Ammon's horn (tissue), 1 donor: ENCODE measurements at regions not wholly inside any gene's neighbourhood (a gene's known extent, or its start where the extent isn't known, plus 50 kb on each side); places are given as distances from the start of the nearest gene placed in this dataset.
"Not testable (repeated sequence)": the region's sequence is repeated elsewhere in the genome, so short reads cannot be mapped to it uniquely, and the experiment has no call there.

Experiments used
- DNase-seq: peaks from one replicate; pipeline ENCODE4 v3.0.0-alpha.2; 2016; ENCODE audit warnings: low spot score

GRCh38 chr12:131341608-131342007, 369.3 kb upstream of the SFSWAP start:
- DNase-seq, result not testable (repeated sequence)

GRCh38 chr12:131343436-131343835, 367.5 kb upstream of the SFSWAP start:
- not testable (repeated sequence) for DNase-seq

GRCh38 chr12:131344715-131345520, 366.0 kb upstream of the SFSWAP start:
- not testable (repeated sequence) for DNase-seq

- DNase-seq, result no peak
Observed at GRCh38 chr12:131345521-131346436, 365.1 kb upstream of the SFSWAP start.

GRCh38 chr12:131346555-131347344, 364.1 kb upstream of the SFSWAP start:
- DNase-seq, result no peak

- DNase-seq, result no peak
Observed at GRCh38 chr12:131347345-131347714, 363.6 kb upstream of the SFSWAP start.

GRCh38 chr12:131347732-131348131, 363.2 kb upstream of the SFSWAP start:
- DNase-seq, result no peak

GRCh38 chr12:131348231-131348630, 362.7 kb upstream of the SFSWAP start:
- DNase-seq, result no peak

- no peak for DNase-seq
Observed at GRCh38 chr12:131348646-131349045, 362.2 kb upstream of the SFSWAP start.

- DNase-seq, result no peak
Observed at GRCh38 chr12:131349397-131350127, 361.3 kb upstream of the SFSWAP start.

GRCh38 chr12:131350943-131351318, 360.0 kb upstream of the SFSWAP start:
- no peak for DNase-seq

- no peak for DNase-seq
Observed at GRCh38 chr12:131351319-131352028, 359.4 kb upstream of the SFSWAP start.

- no peak for DNase-seq
Observed at GRCh38 chr12:131352296-131352900, 358.5 kb upstream of the SFSWAP start.

- no peak for DNase-seq
Observed at GRCh38 chr12:131353376-131353775, 357.5 kb upstream of the SFSWAP start.

- DNase-seq, result no peak
Observed at GRCh38 chr12:131353826-131354225, 357.1 kb upstream of the SFSWAP start.

- no peak for DNase-seq
Observed at GRCh38 chr12:131355361-131356245, 355.3 kb upstream of the SFSWAP start.

GRCh38 chr12:131356485-131357184, 354.3 kb upstream of the SFSWAP start:
- no peak for DNase-seq

GRCh38 chr12:131357185-131357747, 353.6 kb upstream of the SFSWAP start:
- DNase-seq, result no peak
